Upper lobe of left lung (tissue), 4 donors: ENCODE measurements at regions not wholly inside any gene's neighbourhood (a gene's known extent, or its start where the extent isn't known, plus 50 kb on each side); places are given as distances from the start of the nearest gene placed in this dataset.

Source experiments
- EP300 ChIP-seq, 4 donors: sonication (generic); formaldehyde crosslinking; IDR thresholded peaks; one replicate each; pipeline ENCODE4 v1.5.1; 2017; ENCODE audit warnings: antibody characterized with exemption in 4 of 4, control low read depth in 2 of 4
- POLR2A ChIP-seq, 4 donors: fragments of 450-650 bp; IDR thresholded peaks; one replicate each; pipeline ENCODE4 v1.5.1; 2016 to 2017; ENCODE audit warnings: antibody characterized with exemption in 4 of 4, mild to moderate bottlenecking in 2 of 4
- TF ChIP-seq, protein P1 (sequence below), 6 experiments: fragments of 450-650 bp in 4 of 6; fragments of 200-600 bp in 2 of 6; sonication (generic) in 2 of 6; IDR thresholded peaks; one replicate each; pipeline ENCODE4 v1.5.1; 2016 to 2019; ENCODE audit warnings: antibody characterized with exemption in 6 of 6

DNA sequence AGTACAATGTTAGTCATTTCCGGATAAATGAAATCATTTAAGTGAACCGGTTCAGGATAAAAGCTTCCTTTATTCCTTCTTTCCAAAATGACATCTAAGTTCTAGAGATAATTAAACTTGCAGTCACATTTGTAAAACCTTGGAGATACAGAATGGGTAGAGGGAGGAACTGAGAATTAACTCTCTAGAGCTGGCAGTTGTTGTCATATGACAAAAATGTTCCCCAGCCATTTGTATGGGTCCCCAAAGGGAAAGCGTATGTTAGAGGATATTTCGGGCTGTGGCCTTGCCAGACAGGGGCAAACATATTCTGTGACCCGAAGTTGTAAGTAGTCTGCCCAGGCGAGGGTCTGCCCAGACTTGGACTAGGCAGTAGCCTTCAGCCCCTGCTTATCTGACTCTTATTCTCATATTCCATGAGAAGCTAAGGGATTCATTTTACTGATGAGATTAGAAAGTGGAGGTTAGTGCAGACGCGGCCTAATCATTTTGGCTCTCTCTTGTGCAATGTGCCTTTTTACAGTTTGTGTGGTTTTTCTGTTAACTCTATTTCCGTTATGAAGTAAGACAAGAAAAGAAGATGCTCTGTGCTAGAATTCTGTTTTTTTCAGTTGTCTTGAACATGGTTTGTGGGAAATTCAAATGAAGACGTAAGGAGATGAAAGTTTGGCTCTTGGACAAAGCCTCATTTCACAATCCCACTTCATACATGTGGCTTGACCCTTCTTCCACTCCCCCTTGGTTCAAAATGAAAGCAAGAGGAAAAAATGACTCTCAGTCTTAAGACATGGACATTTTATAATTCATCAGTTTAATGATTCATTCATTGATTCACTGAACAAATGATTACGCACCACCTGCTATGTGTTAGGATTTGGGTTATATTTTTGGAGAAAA is 2394.2 kb upstream of the AGA start:
- TF ChIP-seq EP300 (IDR thresholded peaks at IDR 0.05) (no peak), POLR2A (IDR thresholded peaks at IDR 0.05) (no peak)
- TF ChIP-seq, protein P1, sequence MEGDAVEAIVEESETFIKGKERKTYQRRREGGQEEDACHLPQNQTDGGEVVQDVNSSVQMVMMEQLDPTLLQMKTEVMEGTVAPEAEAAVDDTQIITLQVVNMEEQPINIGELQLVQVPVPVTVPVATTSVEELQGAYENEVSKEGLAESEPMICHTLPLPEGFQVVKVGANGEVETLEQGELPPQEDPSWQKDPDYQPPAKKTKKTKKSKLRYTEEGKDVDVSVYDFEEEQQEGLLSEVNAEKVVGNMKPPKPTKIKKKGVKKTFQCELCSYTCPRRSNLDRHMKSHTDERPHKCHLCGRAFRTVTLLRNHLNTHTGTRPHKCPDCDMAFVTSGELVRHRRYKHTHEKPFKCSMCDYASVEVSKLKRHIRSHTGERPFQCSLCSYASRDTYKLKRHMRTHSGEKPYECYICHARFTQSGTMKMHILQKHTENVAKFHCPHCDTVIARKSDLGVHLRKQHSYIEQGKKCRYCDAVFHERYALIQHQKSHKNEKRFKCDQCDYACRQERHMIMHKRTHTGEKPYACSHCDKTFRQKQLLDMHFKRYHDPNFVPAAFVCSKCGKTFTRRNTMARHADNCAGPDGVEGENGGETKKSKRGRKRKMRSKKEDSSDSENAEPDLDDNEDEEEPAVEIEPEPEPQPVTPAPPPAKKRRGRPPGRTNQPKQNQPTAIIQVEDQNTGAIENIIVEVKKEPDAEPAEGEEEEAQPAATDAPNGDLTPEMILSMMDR (IDR thresholded peaks at IDR 0.05) = no peak
